GM23338 (cell line): ENCODE measurements at regions not wholly inside any gene's neighbourhood (a gene's known extent, or its start where the extent isn't known, plus 50 kb on each side); places are given as distances from the start of the nearest gene placed in this dataset.

ENCODE experiments used
- ATAC-seq: fragments of 200-7000 bp; cut with Tn5 transposase; 3 replicates; pipeline ENCODE4 v1.9.1; 2020
- DNase-seq: peaks from one replicate; pipeline ENCODE4 v3.0.0-alpha.2; 2015; ENCODE audit warnings: low spot score
- H2AFZ ChIP-seq: fragments of 200-600 bp; sonication (generic); 2 replicates; pipeline ENCODE4 v1.8.0; 2016; ENCODE audit warnings: antibody characterized with exemption, mild to moderate bottlenecking, moderate library complexity
- H3F3A ChIP-seq: fragments of 200-600 bp; sonication (generic); replicated peaks from 2 replicates; pipeline ENCODE4 v1.8.0; 2017; ENCODE audit warnings: antibody characterized with exemption, mixed run types, low read depth
- H3K27ac ChIP-seq: fragments of 200-600 bp; sonication (generic); 2 replicates; pipeline ENCODE4 v1.6.1; 2016; ENCODE audit warnings: low read depth
- H3K27me3 ChIP-seq: fragments of 200-600 bp; sonication (generic); 2 replicates; pipeline ENCODE4 v1.8.0; 2016; ENCODE audit warnings: mild to moderate bottlenecking, mixed run types, moderate library complexity; ENCODE audit not compliant: insufficient read depth
- H3K36me3 ChIP-seq: fragments of 200-600 bp; sonication (generic); 2 replicates; pipeline ENCODE4 v1.8.0; 2016; ENCODE audit warnings: mild to moderate bottlenecking; ENCODE audit not compliant: insufficient read depth
- H3K4me1 ChIP-seq: fragments of 200-600 bp; sonication (generic); 2 replicates; pipeline ENCODE4 v1.8.0; 2016; ENCODE audit warnings: mild to moderate bottlenecking, moderate library complexity; ENCODE audit not compliant: insufficient read depth
- H3K4me2 ChIP-seq: fragments of 200-600 bp; sonication (generic); 2 replicates; pipeline ENCODE4 v1.7.1; 2017; ENCODE audit warnings: mixed run types
- H3K4me3 ChIP-seq: fragments of 200-600 bp; sonication (generic); 2 replicates; pipeline ENCODE4 v1.6.1; 2016; ENCODE audit warnings: mixed run types
- H3K79me2 ChIP-seq: fragments of 200-600 bp; sonication (generic); replicated peaks from 2 replicates; pipeline ENCODE4 v1.8.0; 2017; ENCODE audit warnings: mild to moderate bottlenecking; ENCODE audit not compliant: insufficient read depth
- H3K9me2 ChIP-seq: fragments of 200-600 bp; sonication (generic); 2 replicates; pipeline ENCODE4 v1.8.0; 2017; ENCODE audit not compliant: insufficient read depth
- H4K20me1 ChIP-seq: fragments of 200-600 bp; sonication (generic); replicated peaks from 2 replicates; pipeline ENCODE4 v1.8.0; 2017; ENCODE audit warnings: mild to moderate bottlenecking; ENCODE audit not compliant: insufficient read depth
- H3K27ac Mint-ChIP-seq: 2 replicates; pipeline ENCODE4 v1.8.0; 2020; ENCODE audit warnings: inconsistent platforms, mild to moderate bottlenecking, moderate library complexity, mixed read lengths
- H3K27me3 Mint-ChIP-seq: 3 replicates; pipeline ENCODE4 v1.8.0; 2022; ENCODE audit warnings: low read depth, mild to moderate bottlenecking, moderate library complexity, mixed read lengths, inconsistent platforms; ENCODE audit not compliant: insufficient read depth, poor library complexity
- H3K36me3 Mint-ChIP-seq: 3 replicates; pipeline ENCODE4 v1.8.0; 2021; ENCODE audit warnings: low read depth, mild to moderate bottlenecking, inconsistent platforms, moderate library complexity, mixed read lengths
- H3K4me1 Mint-ChIP-seq: 3 replicates; pipeline ENCODE4 v1.8.0; 2020; ENCODE audit warnings: mild to moderate bottlenecking, inconsistent platforms, mixed read lengths
- H3K4me3 Mint-ChIP-seq: 3 replicates; pipeline ENCODE4 v1.8.0; 2021; ENCODE audit warnings: moderate library complexity, mild to moderate bottlenecking, inconsistent platforms, mixed read lengths
- H3K9me3 Mint-ChIP-seq: 3 replicates; pipeline ENCODE4 v1.8.0; 2020; ENCODE audit warnings: moderate library complexity, mild to moderate bottlenecking, inconsistent platforms, mixed read lengths
- CTCF ChIP-seq, 2 experiments: fragments of 200-600 bp in 1 of 2; sonication (generic) in 1 of 2; conservative IDR thresholded peaks; 2 replicates each; pipeline versions ENCODE4 v1.5.1 to v1.6.1; 2016 to 2017; ENCODE audit warnings: antibody characterized with exemption in 2 of 2, low read depth in 2 of 2, mild to moderate bottlenecking in 2 of 2, moderate library complexity in 1 of 2
- ETS1 ChIP-seq: IDR thresholded peaks from 2 replicates; pipeline ENCODE4 v1.6.1; 2016; ENCODE audit warnings: antibody characterized with exemption
- JUNB ChIP-seq: IDR thresholded peaks from one replicate; pipeline ENCODE4 v1.6.1; 2016; ENCODE audit warnings: antibody characterized with exemption; ENCODE audit not compliant: unreplicated experiment
- NANOG ChIP-seq: IDR thresholded peaks from 2 replicates; pipeline ENCODE4 v1.6.1; 2016; ENCODE audit warnings: antibody characterized with exemption, borderline replicate concordance
- POLR2AphosphoS5 ChIP-seq: IDR thresholded peaks from 2 replicates; pipeline ENCODE4 v1.6.1; 2016; ENCODE audit warnings: antibody characterized with exemption, low read depth
- STAT1 ChIP-seq: IDR thresholded peaks from one replicate; pipeline ENCODE4 v1.6.1; 2016; ENCODE audit warnings: antibody characterized with exemption; ENCODE audit not compliant: unreplicated experiment
- ZNF114 ChIP-seq: fragments of 250-450 bp; sonication (Bioruptor Pico); IDR thresholded peaks from 2 replicates; pipeline ENCODE4 v1.5.0; 2020; ENCODE audit warnings: mild to moderate bottlenecking, moderate library complexity
- TF ChIP-seq, protein P1 (sequence below): IDR thresholded peaks from one replicate; pipeline ENCODE4 v1.6.1; 2018; ENCODE audit warnings: antibody characterized with exemption; ENCODE audit not compliant: unreplicated experiment
- TF ChIP-seq, protein P2 (sequence below): fragments of 250-450 bp; sonication (Bioruptor Pico); IDR thresholded peaks from 2 replicates; pipeline ENCODE4 v1.5.0; 2020; ENCODE audit warnings: mild to moderate bottlenecking, moderate library complexity

- peaks cover 2% of the 10 kb centered on the region for H3K27me3 Mint-ChIP-seq
- H3K36me3 Mint-ChIP-seq: no peaks in the 10 kb centered on the region
- TF ChIP-seq STAT1: no peak
- no peak for TF ChIP-seq NANOG
- TF ChIP-seq, protein P1, sequence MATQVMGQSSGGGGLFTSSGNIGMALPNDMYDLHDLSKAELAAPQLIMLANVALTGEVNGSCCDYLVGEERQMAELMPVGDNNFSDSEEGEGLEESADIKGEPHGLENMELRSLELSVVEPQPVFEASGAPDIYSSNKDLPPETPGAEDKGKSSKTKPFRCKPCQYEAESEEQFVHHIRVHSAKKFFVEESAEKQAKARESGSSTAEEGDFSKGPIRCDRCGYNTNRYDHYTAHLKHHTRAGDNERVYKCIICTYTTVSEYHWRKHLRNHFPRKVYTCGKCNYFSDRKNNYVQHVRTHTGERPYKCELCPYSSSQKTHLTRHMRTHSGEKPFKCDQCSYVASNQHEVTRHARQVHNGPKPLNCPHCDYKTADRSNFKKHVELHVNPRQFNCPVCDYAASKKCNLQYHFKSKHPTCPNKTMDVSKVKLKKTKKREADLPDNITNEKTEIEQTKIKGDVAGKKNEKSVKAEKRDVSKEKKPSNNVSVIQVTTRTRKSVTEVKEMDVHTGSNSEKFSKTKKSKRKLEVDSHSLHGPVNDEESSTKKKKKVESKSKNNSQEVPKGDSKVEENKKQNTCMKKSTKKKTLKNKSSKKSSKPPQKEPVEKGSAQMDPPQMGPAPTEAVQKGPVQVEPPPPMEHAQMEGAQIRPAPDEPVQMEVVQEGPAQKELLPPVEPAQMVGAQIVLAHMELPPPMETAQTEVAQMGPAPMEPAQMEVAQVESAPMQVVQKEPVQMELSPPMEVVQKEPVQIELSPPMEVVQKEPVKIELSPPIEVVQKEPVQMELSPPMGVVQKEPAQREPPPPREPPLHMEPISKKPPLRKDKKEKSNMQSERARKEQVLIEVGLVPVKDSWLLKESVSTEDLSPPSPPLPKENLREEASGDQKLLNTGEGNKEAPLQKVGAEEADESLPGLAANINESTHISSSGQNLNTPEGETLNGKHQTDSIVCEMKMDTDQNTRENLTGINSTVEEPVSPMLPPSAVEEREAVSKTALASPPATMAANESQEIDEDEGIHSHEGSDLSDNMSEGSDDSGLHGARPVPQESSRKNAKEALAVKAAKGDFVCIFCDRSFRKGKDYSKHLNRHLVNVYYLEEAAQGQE: no peak
- no peak for TF ChIP-seq ZNF114 (CRISPR knock-in tag)
- TF ChIP-seq ETS1: no peak
- TF ChIP-seq JUNB: no peak
- TF ChIP-seq CTCF (conservative IDR thresholded peaks at IDR 0.05; ENCODE audit: low read depth in 2 of 2): no peak
- TF ChIP-seq POLR2AphosphoS5: no peak
- TF ChIP-seq, protein P2, sequence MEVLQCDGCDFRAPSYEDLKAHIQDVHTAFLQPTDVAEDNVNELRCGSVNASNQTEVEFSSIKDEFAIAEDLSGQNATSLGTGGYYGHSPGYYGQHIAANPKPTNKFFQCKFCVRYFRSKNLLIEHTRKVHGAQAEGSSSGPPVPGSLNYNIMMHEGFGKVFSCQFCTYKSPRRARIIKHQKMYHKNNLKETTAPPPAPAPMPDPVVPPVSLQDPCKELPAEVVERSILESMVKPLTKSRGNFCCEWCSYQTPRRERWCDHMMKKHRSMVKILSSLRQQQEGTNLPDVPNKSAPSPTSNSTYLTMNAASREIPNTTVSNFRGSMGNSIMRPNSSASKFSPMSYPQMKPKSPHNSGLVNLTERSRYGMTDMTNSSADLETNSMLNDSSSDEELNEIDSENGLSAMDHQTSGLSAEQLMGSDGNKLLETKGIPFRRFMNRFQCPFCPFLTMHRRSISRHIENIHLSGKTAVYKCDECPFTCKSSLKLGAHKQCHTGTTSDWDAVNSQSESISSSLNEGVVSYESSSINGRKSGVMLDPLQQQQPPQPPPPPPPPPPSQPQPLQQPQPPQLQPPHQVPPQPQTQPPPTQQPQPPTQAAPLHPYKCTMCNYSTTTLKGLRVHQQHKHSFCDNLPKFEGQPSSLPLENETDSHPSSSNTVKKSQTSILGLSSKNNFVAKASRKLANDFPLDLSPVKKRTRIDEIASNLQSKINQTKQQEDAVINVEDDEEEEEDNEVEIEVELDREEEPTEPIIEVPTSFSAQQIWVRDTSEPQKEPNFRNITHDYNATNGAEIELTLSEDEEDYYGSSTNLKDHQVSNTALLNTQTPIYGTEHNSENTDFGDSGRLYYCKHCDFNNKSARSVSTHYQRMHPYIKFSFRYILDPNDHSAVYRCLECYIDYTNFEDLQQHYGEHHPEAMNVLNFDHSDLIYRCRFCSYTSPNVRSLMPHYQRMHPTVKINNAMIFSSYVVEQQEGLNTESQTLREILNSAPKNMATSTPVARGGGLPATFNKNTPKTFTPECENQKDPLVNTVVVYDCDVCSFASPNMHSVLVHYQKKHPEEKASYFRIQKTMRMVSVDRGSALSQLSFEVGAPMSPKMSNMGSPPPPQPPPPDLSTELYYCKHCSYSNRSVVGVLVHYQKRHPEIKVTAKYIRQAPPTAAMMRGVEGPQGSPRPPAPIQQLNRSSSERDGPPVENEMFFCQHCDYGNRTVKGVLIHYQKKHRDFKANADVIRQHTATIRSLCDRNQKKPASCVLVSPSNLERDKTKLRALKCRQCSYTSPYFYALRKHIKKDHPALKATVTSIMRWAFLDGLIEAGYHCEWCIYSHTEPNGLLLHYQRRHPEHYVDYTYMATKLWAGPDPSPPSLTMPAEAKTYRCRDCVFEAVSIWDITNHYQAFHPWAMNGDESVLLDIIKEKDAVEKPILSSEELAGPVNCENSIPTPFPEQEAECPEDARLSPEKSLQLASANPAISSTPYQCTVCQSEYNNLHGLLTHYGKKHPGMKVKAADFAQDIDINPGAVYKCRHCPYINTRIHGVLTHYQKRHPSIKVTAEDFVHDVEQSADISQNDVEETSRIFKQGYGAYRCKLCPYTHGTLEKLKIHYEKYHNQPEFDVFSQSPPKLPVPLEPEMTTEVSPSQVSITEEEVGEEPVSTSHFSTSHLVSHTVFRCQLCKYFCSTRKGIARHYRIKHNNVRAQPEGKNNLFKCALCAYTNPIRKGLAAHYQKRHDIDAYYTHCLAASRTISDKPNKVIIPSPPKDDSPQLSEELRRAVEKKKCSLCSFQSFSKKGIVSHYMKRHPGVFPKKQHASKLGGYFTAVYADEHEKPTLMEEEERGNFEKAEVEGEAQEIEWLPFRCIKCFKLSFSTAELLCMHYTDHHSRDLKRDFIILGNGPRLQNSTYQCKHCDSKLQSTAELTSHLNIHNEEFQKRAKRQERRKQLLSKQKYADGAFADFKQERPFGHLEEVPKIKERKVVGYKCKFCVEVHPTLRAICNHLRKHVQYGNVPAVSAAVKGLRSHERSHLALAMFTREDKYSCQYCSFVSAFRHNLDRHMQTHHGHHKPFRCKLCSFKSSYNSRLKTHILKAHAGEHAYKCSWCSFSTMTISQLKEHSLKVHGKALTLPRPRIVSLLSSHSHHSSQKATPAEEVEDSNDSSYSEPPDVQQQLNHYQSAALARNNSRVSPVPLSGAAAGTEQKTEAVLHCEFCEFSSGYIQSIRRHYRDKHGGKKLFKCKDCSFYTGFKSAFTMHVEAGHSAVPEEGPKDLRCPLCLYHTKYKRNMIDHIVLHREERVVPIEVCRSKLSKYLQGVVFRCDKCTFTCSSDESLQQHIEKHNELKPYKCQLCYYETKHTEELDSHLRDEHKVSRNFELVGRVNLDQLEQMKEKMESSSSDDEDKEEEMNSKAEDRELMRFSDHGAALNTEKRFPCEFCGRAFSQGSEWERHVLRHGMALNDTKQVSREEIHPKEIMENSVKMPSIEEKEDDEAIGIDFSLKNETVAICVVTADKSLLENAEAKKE (CRISPR knock-in tag): no peak
- Histone ChIP-seq H3K27me3 (no peaks in the 10 kb centered on the region), H3K4me1 (peaks cover 22% of the 10 kb centered on the region), H3K9me2 (no peaks in the 10 kb centered on the region; the same call in 1 of the 2 replicates), H3F3A (no peaks in the 10 kb centered on the region), H3K4me2 (no peak overlapping the region), H2AFZ (no peak overlapping the region), H3K27ac (no peak overlapping the region), H4K20me1 (no peaks in the 10 kb centered on the region), H3K4me3 (no peak overlapping the region), H3K79me2 (no peaks in the 10 kb centered on the region), H3K36me3 (no peaks in the 10 kb centered on the region)
- ATAC-seq (no peak), DNase-seq (no peak)
- no peak overlapping the region for H3K4me3 Mint-ChIP-seq
- H3K4me1 Mint-ChIP-seq: peaks cover 28% of the 10 kb centered on the region
- no peaks in the 10 kb centered on the region for H3K9me3 Mint-ChIP-seq
- H3K27ac Mint-ChIP-seq: no peak overlapping the region
Measured at GRCh38 chr3:66593978-66594377, 93.2 kb upstream of the LRIG1 start.
